NCI-H446 (cell line): ENCODE measurements at regions not wholly inside any gene's neighbourhood (a gene's known extent, or its start where the extent isn't known, plus 50 kb on each side); places are given as distances from the start of the nearest gene placed in this dataset.

Experiments
- DNase-seq, 2 experiments: peaks; one replicate each; lab custom pipeline; 2025; lab: John Stamatoyannopoulos, UW

- DNase-seq, result no peak
Observed at GRCh38 chr1:84759756-84760155, 69.5 kb upstream of the SSX2IP start.

DNA sequence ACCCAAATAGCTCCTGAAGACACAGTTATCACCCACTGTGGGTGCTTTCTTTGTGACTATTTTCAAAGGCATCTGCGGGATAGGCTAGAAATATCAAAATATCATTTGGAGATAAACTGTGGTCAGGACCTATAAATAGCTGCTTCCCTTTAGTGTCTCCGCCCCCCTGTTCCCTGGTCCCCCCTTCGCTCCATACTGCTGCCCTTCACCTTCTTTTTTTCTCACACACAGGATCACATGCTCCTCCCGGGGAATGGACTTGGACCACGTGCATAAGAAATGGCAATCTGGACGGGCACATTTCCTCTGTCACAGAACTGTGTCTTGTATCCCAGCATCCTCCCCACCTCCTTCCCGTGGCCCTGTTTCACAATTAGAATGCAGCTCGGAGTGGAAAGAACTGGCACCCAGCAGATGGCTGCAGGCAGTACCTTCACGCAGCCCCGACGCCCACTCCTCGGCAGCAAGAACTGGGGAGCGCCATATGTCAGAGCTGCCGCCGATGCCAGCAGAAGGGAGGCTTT lies 68.8 kb upstream of the SSX2IP start:
- peak in 1 of 2 experiments; percentile 64 for DNase-seq

DNA sequence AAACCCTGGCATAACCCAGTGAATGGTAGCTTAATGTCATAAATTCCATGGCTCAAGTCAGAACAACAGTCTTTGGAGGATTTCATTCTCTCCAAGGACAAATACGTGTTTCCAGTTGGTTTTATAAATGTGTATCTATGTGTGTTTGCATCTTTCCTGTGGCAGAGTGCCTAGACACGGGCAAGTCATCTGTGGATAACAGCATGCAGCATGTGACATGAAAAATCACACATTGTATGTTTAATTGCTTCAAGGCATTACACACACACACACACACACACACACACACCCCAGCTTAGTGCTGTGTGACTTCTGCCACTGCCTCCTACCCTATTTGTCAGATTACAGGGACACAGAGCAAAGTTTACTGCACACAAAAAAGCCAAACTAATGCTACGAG lies 68.2 kb upstream of the SSX2IP start:
- no peak for DNase-seq

- DNase-seq, result no peak
Observed at GRCh38 chr1:84757301-84757700, 67.0 kb upstream of the SSX2IP start.

DNA sequence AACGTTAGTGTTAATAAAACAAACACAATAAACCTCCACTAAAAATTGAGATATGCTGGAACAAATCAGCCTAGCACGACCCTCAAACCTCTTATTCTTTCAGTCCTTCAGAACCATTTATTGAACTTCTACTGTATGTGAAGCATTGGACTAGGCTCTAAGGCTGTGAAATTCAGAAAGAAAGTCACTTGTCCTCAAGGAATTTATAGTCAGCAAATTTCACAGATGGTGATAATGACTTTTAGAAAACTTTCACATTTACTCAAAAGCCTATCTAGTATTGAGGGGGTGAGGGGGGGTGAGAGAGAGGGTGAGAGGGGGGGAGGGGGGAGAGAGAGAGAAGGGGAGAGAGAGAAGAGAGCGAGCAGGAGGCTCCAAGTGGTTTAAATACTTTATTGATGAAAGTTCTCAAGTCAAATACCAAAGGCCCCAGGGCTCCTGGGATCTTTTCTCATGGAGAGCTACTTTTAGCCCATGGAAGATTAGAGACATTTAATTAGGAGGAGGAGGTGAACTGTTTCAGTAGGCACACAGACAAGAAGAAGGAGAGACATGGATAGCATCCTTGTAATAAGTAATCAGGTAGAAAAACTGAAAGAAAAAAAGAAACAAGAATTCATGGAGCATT lies 66.3 kb upstream of the SSX2IP start:
- no peak for DNase-seq

DNA sequence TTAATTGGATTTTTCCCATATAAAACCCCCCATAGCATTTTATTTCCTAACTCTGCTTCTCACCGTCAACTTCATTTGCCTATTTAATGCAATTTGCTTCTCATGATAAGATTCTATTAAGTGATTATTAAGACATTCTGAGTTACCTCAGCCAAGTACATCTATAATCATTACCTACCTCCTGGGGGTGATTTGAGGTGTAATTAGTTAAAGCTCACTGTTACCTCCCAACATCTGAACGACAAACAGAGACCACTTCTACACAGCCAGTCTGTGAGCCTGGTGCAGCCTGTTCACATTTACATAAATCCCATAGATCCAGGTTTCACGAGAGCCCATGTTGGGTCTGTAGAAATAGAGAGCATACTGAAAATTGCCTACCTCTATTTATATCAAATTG lies 65.7 kb upstream of the SSX2IP start:
- DNase-seq, result no peak

DNA sequence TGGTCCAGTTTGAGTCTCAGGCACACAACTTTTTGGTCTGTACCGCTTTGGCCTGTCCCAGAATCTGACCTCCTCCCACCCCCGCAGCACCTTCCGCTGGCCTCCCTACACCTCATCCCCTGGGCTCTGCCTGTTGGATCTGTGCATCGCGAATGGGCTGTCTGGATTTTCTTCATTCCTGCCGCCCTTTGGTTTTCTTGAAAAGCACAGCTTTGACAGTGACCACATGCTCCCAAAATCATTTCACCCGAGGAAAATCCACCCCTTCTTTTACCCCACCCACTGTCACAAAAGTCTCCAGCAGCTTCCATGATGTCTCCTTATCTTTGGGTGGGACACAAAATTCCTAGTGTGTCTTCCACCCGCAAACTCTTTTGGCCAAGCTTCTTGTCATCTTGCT lies 65.0 kb upstream of the SSX2IP start:
- DNase-seq, result no peak

GRCh38 chr1:84754386-84754703 lies 64.1 kb upstream of the SSX2IP start:
- DNase-seq, result no peak

- peak; percentile 57 to 89 for DNase-seq
Observed at GRCh38 chr1:84753516-84754385, 63.5 kb upstream of the SSX2IP start.

GRCh38 chr1:84750110-84750730 lies 60.0 kb upstream of the SSX2IP start:
- DNase-seq, result no peak

DNA sequence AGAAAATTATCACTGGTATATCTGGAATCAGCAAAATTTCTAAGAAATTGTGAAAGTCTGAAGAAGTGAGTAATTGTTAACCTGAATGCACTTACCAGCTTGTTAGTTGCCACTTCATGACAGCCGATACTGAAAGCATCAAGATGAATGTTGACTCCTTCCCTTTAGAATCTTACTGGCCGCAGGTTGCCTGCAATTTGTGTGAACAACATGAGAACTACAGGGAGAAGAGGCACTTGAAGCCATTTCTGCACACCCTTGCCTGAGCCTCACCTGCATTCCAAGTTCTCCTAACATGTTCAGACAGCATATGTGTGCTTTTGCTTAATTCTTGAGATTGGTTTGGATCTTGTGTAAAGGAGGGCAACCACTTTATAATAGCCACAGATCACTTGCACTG lies 59.2 kb upstream of the SSX2IP start:
- no peak for DNase-seq

DNA sequence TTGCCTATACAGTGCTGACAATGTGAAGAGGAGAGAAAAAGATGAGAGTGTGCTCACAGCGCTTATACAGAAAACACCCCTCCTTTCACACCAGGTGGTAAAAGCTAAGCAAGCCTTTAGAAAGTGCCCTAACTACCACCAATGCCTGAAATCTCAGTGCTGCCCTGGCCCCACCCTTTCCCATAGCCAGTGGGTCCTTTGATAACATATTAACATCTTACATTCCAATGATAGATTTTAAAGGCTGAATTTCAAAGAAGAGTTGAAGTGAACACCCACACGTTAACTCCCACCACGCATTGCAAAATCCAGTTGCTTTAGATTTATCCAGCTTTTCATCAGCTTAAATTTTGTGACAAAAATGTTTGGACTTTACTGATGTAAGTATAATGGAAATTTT lies 58.1 kb upstream of the SSX2IP start:
- DNase-seq, result no peak

- DNase-seq, result no peak
Observed at GRCh38 chr1:84745857-84746256, 55.6 kb upstream of the SSX2IP start.

DNA sequence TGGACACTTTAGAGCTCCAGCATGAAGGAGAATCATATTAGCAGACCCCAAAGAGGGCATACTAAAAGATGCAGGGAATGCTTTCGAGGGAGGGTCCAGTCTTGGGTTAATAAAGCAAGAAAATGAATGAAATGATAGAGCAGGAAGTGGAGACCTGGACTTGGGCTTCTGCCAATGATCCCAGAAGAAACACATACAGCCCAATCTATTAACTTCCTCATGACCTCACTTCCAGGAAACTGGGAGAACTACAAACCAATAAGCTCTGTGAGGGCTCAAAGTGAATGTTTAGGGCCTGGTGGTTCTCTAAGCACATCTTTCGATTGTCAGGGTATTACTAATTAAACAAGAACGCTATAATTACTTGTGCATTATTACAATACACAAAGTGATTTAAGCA lies 53.6 kb upstream of the SSX2IP start:
- no peak for DNase-seq

GRCh38 chr1:84742653-84743052 lies 52.4 kb upstream of the SSX2IP start:
- DNase-seq, result no peak

DNA sequence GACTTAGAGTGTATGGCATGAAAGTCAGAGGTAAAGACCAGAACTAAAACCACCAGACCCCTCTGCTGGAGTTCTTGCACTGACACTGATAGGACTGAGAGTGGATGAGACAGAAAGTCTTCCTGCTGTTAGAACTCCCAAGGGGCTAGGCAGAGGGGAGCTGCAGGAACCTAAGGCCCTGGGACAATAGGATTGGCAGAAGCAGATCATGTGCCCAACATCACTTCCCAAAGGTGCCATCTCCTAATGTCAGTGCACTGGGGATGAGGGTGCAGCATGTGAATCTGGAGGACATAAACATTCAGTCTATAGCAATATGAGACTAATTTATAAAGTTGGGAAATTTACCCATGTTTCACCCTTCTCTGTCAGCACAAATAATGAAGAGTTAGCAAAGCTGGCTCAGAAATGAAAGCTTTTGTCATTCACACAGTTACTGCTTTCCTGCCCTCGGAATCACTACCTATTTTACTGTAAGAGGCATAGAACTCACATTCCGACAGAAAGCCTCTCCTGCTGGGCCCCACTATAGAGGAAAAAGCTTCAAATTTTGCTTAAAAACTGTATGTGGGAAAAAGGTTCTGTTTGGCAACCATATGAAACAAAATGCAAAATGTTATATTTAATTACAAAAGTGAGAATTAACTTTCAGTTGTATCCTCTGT lies 49.9 kb upstream of the SSX2IP start:
- DNase-seq, result no peak
